Lower lobe of right lung (tissue), 2 donors: ENCODE measurements at regions not wholly inside any gene's neighbourhood (a gene's known extent, or its start where the extent isn't known, plus 50 kb on each side); places are given as distances from the start of the nearest gene placed in this dataset.

Source experiments
- ATAC-seq, 2 donors: fragments of 200-7000 bp; cut with Tn5 transposase; one replicate each; pipeline ENCODE4 v1.9.1; 2020 to 2022; ENCODE audit warnings: mild to moderate bottlenecking in 2 of 2, moderate library complexity in 2 of 2
- DNase-seq: peaks from one replicate; pipeline ENCODE4 v3.0.0-alpha.2; 2020
- H3K27ac ChIP-seq: fragments of 200-600 bp; one replicate; pipeline ENCODE4 v1.8.0; 2022
- H3K27me3 ChIP-seq: fragments of 200-600 bp; one replicate; pipeline ENCODE4 v1.8.0; 2022; ENCODE audit warnings: low read depth
- H3K36me3 ChIP-seq: fragments of 200-600 bp; one replicate; pipeline ENCODE4 v1.8.0; 2022; ENCODE audit warnings: mild to moderate bottlenecking
- H3K4me1 ChIP-seq: fragments of 200-600 bp; one replicate; pipeline ENCODE4 v1.8.0; 2022
- H3K4me3 ChIP-seq: fragments of 200-600 bp; one replicate; pipeline ENCODE4 v1.8.0; 2022; ENCODE audit warnings: mild to moderate bottlenecking
- H3K9me3 ChIP-seq: fragments of 200-600 bp; one replicate; pipeline ENCODE4 v1.8.0; 2022
- CTCF ChIP-seq: fragments of 200-600 bp; IDR thresholded peaks from one replicate; pipeline ENCODE4 v1.8.0; 2022; ENCODE audit warnings: antibody characterized with exemption, mild to moderate bottlenecking
- intact Hi-C: fragments of 100-400 bp; cut with DNase I; formaldehyde crosslinking; loops from one replicate; pipeline ENCODE4 v1.11.0; 2022
- donor health status: DM: no; HTN: yes; CAD: no; lungs with severe emphysema.

DNA sequence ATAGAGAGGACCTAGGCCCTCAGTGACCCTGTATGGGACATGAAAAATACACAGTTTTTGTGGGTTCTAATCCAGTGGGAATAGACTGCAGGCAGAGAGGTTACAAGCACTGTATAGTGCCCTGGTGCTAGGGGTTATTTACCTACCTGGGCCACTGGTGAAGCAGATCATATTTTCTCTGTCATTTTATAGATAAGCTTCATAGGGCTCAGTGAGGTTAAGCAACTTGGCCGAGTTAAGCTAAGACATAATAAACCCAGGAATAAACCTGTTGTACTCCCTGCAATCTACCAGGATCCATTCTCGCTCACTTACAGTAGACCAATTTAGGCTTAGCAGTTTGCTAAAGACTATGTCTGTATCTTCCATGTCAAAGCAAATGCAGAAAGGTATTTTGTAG lies 340.6 kb upstream of the KHDRBS2 start:
- Histone ChIP-seq H3K36me3 (no peaks in the 10 kb centered on the region), H3K9me3 (no peaks in the 10 kb centered on the region), H3K27ac (no peak overlapping the region), H3K4me3 (no peak overlapping the region), H3K27me3 (no peaks in the 10 kb centered on the region), H3K4me1 (no peaks in the 10 kb centered on the region)
- ATAC-seq, result no peak
- no peak for TF ChIP-seq CTCF
- intact Hi-C loops, result no loop called here
- DNase-seq, result no peak

DNA sequence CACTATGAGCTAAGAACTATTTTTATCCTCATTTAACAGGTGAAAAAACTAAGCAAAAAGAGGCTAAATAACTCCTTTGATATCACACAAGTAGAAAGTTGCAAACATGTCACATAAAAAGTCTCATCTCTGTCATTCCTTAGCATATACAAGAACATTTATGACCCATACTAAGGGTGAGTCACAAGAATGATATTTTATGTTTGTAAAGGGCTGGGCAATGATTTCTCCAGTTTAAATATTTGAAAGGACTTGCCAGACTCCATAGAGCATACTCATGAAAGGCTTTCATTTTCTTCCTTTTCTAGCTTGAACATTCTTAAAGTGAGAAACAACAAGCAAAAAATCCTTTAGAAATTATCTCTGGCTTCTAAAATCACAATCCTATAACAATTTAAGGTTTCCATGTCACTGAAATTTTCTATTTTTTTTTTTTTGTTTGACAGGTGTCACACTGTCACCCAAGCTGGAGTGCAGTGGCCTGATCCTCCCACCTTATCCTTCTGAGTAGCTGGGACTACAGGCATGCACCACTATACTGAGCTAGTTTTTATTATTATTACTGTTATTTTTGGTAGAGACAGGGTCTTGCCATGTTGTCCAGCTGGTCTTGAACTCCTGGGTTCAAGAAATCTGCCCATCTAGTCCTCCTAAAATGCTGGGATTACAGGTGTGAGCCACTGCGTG lies 338.0 kb upstream of the KHDRBS2 start:
- no peaks in the 10 kb centered on the region for H3K9me3 ChIP-seq
- H3K4me3 ChIP-seq, result no peak overlapping the region
- DNase-seq, result no peak
- no peaks in the 10 kb centered on the region for H3K27me3 ChIP-seq
- no peaks in the 10 kb centered on the region for H3K4me1 ChIP-seq
- peak overlapping the region; percentile 19 for H3K27ac ChIP-seq
- TF ChIP-seq CTCF, result no peak
- intact Hi-C loops, result no loop called here
- no peaks in the 10 kb centered on the region for H3K36me3 ChIP-seq
- peak; percentile 64 to 89 for ATAC-seq

DNA sequence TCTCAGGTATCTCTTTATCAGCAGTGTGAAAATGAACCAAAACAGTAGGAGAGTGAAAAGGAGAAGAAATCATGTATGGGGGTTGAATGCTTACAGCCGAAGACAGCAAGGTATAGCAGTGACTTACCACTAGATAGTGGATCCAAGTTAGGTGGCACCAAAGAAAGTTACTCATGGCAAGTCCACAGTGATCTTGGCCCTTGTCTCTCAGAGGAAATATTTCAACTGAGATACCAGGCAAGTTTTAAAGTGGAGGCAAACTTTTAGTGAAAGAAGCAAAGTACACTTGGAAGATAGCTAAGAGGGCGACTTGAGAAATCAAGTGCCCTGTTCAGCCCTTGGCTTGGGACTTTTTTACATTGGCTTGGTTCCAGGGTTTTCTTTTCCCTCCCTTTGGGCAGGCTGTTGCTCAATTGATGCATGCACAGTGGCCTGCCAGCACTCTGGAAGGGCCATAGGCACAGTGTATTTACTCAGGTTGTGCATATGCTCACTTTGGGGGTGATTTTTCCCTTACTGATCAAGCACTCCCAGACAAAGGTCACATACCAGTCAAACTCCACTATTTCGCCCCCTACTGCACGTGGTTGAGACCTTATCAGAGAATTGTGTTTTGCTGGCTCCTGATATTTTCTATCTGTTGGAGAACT lies 329.5 kb upstream of the KHDRBS2 start:
- no peak for TF ChIP-seq CTCF
- Histone ChIP-seq H3K9me3 (no peaks in the 10 kb centered on the region), H3K27ac (no peak overlapping the region), H3K4me1 (no peaks in the 10 kb centered on the region), H3K4me3 (no peak overlapping the region), H3K27me3 (no peaks in the 10 kb centered on the region), H3K36me3 (no peaks in the 10 kb centered on the region)
- intact Hi-C loops, result no loop called here
- DNase-seq, result peak; percentile 52
- peak; percentile 80 to 90 for ATAC-seq

DNA sequence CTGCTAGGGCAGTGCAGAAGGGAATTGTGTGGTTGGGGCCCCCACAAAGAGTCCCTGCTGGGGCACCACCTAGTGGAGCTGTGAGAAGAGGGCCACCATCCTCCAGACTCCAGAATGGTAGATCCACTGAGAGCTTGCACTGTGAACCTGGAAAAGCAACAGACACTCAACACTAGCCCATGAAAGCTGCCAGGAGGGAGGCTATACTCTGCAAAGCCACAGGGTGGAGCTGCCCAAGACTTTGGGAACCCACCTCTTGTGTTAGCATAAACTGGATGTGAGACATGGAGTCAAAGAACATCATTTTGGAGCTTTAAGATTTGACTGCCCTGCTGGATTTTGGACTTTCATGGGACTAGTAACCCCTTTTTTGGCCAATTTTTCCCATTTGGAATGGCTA lies 328.4 kb upstream of the KHDRBS2 start:
- no peaks in the 10 kb centered on the region for H3K27me3 ChIP-seq
- H3K27ac ChIP-seq, result no peak overlapping the region
- no peak for DNase-seq
- no peak for TF ChIP-seq CTCF
- H3K4me1 ChIP-seq, result no peaks in the 10 kb centered on the region
- intact Hi-C loops, result no loop called here
- no peaks in the 10 kb centered on the region for H3K36me3 ChIP-seq
- H3K4me3 ChIP-seq, result no peak overlapping the region
- ATAC-seq, result no peak
- no peaks in the 10 kb centered on the region for H3K9me3 ChIP-seq

GRCh38 chr6:62613928-62614327 lies 327.9 kb upstream of the KHDRBS2 start:
- no peak for TF ChIP-seq CTCF
- DNase-seq (no peak), ATAC-seq (no peak)
- Histone ChIP-seq H3K27me3 (no peaks in the 10 kb centered on the region), H3K27ac (no peak overlapping the region), H3K4me1 (no peaks in the 10 kb centered on the region), H3K4me3 (no peak overlapping the region), H3K9me3 (no peaks in the 10 kb centered on the region), H3K36me3 (no peaks in the 10 kb centered on the region)
- intact Hi-C loops, result no loop called here
